Body of pancreas (tissue), 4 donors: ENCODE measurements at regions not wholly inside any gene's neighbourhood (a gene's known extent, or its start where the extent isn't known, plus 50 kb on each side); places are given as distances from the start of the nearest gene placed in this dataset.

Experiments used
- ATAC-seq: fragments of 150-250 bp; one replicate; pipeline ENCODE4 v1.9.1; 2016
- DNase-seq, 4 donors: peaks; one replicate each; pipeline ENCODE4 v3.0.0-alpha.2; 2019
- H3K27ac ChIP-seq, 4 donors: fragments of 200-600 bp; sonication (generic); 1 replicate in 3 of 4; 2 replicates in 1 of 4; pipeline versions ENCODE4 v1.5.1 to v1.6.1; 2016 to 2019; ENCODE audit warnings: mild to moderate bottlenecking in 1 of 4, mixed read lengths in 1 of 4, moderate library complexity in 1 of 4
- H3K27me3 ChIP-seq, 2 donors: fragments of 200-600 bp; sonication (generic); one replicate each; pipeline ENCODE4 v1.6.0; 2016; ENCODE audit warnings: mild to moderate bottlenecking in 1 of 2
- H3K36me3 ChIP-seq, 2 donors: fragments of 200-600 bp; sonication (generic); replicated peaks in 1 of 2; 2 replicates each; pipeline ENCODE4 v1.5.1; 2016; ENCODE audit warnings: low read depth in 2 of 2; ENCODE audit not compliant: insufficient read depth in 1 of 2
- H3K4me1 ChIP-seq: fragments of 200-600 bp; sonication (generic); one replicate; pipeline ENCODE4 v1.6.0; 2016
- H3K4me3 ChIP-seq, 2 donors: fragments of 200-600 bp; sonication (generic); 1 replicate in 1 of 2; 2 replicates in 1 of 2; pipeline ENCODE4 v1.5.1; 2016 to 2019
- H3K9me3 ChIP-seq, 3 donors: fragments of 200-600 bp; sonication (generic); 1 replicate in 2 of 3; 2 replicates in 1 of 3; pipeline ENCODE4 v1.5.1; 2016
- CTCF ChIP-seq, 7 experiments: fragments of 450-650 bp in 4 of 7; fragments of 200-600 bp in 3 of 7; sonication (generic) in 3 of 7; IDR thresholded peaks; one replicate each; pipeline ENCODE4 v1.5.1; 2016 to 2019; ENCODE audit warnings: antibody characterized with exemption in 7 of 7
- POLR2A ChIP-seq, 3 donors: fragments of 450-650 bp; IDR thresholded peaks; one replicate each; pipeline ENCODE4 v1.6.1; 2016; ENCODE audit warnings: antibody characterized with exemption in 3 of 3, mild to moderate bottlenecking in 2 of 3
- WGBS, 2 donors: methylation state at CpG; one replicate each; pipeline ENCODE4 v1.1.5; 2017; 5-methylcytosine and 5-hydroxymethylcytosine counted together
- intact Hi-C: fragments of 100-400 bp; cut with DNase I; formaldehyde crosslinking; loops from one replicate; pipeline ENCODE4 v1.15.1; 2023

- no peak for DNase-seq
- intact Hi-C loops, result no loop called here
- Histone ChIP-seq H3K36me3 (no peaks in the 10 kb centered on the region), H3K27me3 (no peaks in the 10 kb centered on the region), H3K27ac (no peak overlapping the region), H3K4me1 (no peaks in the 10 kb centered on the region), H3K4me3 (no peak overlapping the region), H3K9me3 (no peaks in the 10 kb centered on the region)
- no peak for ATAC-seq
- TF ChIP-seq POLR2A (IDR thresholded peaks at IDR 0.05) (no peak), CTCF (IDR thresholded peaks at IDR 0.05) (no peak)
- 73 to 77% methylated on average over 5 of the region's 5 CpGs for WGBS, 2 donors
These were observed 58.8 kb downstream of the PPP4R3C start for GRCh38 chrX:27404366-27404765.

- no peaks in the 10 kb centered on the region for H3K27me3 ChIP-seq
- TF ChIP-seq POLR2A (IDR thresholded peaks at IDR 0.05) (no peak), CTCF (IDR thresholded peaks at IDR 0.05) (no peak)
- H3K27ac ChIP-seq, result no peak overlapping the region
- H3K4me3 ChIP-seq, result no peak overlapping the region
- H3K4me1 ChIP-seq, result no peaks in the 10 kb centered on the region
- H3K36me3 ChIP-seq, result no peaks in the 10 kb centered on the region
- no peaks in the 10 kb centered on the region for H3K9me3 ChIP-seq
- DNase-seq (no peak), ATAC-seq (no peak)
- intact Hi-C loops, result no loop called here
These were observed 64.0 kb downstream of the PPP4R3C start for GRCh38 chrX:27399146-27399456.

GRCh38 chrX:27391623-27392022, 71.5 kb downstream of the PPP4R3C start:
- no peaks in the 10 kb centered on the region for H3K4me1 ChIP-seq
- H3K9me3 ChIP-seq, result no peaks in the 10 kb centered on the region
- 58 to 64% methylated on average over 4 of the region's 4 CpGs for WGBS, 2 donors
- no peaks in the 10 kb centered on the region for H3K36me3 ChIP-seq
- DNase-seq (no peak), ATAC-seq (no peak)
- TF ChIP-seq CTCF (IDR thresholded peaks at IDR 0.05) (no peak), POLR2A (IDR thresholded peaks at IDR 0.05) (no peak)
- intact Hi-C loops, result no loop called here
- no peaks in the 10 kb centered on the region for H3K27me3 ChIP-seq
- H3K27ac ChIP-seq, result no peak overlapping the region
- no peak overlapping the region for H3K4me3 ChIP-seq

- no peak overlapping the region for H3K27ac ChIP-seq
- ATAC-seq (no peak), DNase-seq (no peak)
- H3K27me3 ChIP-seq, result no peaks in the 10 kb centered on the region
- no peaks in the 10 kb centered on the region for H3K4me1 ChIP-seq
- H3K4me3 ChIP-seq, result no peak overlapping the region
- H3K9me3 ChIP-seq, result no peaks in the 10 kb centered on the region
- TF ChIP-seq POLR2A (IDR thresholded peaks at IDR 0.05) (no peak), CTCF (IDR thresholded peaks at IDR 0.05) (no peak)
- WGBS, 2 donors, result 73 to 85% methylated on average over 2 to 8 of the region's 11 CpGs
- intact Hi-C loops, result no loop called here
- H3K36me3 ChIP-seq, result no peaks in the 10 kb centered on the region
These were observed 81.7 kb downstream of the PPP4R3C start for GRCh38 chrX:27381419-27381818.

GRCh38 chrX:27380163-27380845, 82.8 kb downstream of the PPP4R3C start:
- no peak overlapping the region for H3K27ac ChIP-seq
- 80 to 82% methylated on average over 1 to 12 of the region's 12 CpGs for WGBS, 2 donors
- DNase-seq, result no peak
- H3K27me3 ChIP-seq, result no peaks in the 10 kb centered on the region
- H3K4me1 ChIP-seq, result no peaks in the 10 kb centered on the region
- intact Hi-C loops, result no loop called here
- H3K4me3 ChIP-seq, result no peak overlapping the region
- no peaks in the 10 kb centered on the region for H3K36me3 ChIP-seq
- TF ChIP-seq CTCF (IDR thresholded peaks at IDR 0.05), result no peak
- TF ChIP-seq POLR2A (IDR thresholded peaks at IDR 0.05), result no peak
- no peaks in the 10 kb centered on the region for H3K9me3 ChIP-seq
- ATAC-seq, result no peak
